GM19035 (cell line): ENCODE measurements at regions not wholly inside any gene's neighbourhood (a gene's known extent, or its start where the extent isn't known, plus 50 kb on each side); places are given as distances from the start of the nearest gene placed in this dataset.

Experiments
- ATAC-seq: cut with Tn5 transposase; IDR thresholded peaks from one replicate; pipeline ENCODE4 v1.9.1; 2021; ENCODE audit not compliant: unreplicated experiment

GRCh38 chr10:22770270-22770669 is 55.9 kb upstream of the PIP4K2A start:
- no peak for ATAC-seq

GRCh38 chr10:22767859-22768258 is 53.5 kb upstream of the PIP4K2A start:
- no peak for ATAC-seq

DNA sequence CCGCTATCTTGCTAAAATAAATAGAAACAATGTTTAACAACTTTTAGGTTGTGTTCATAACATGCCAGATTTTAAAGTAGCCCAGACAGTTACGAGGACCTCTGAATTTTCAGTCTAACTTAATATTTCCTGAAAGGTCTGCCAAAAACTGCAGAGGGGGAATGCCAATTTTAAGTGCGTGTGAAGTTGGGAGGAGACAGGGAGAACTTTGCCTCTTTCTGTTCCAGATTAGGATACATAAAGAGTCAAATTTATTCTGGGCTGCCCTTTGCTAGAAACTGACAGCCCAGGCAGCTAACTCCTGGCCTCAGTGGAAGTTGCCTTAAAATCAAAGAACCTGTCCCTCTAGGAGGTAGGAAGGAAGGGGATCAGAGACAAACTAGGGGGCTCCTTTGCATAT is 52.3 kb upstream of the PIP4K2A start:
- ATAC-seq: no peak

DNA sequence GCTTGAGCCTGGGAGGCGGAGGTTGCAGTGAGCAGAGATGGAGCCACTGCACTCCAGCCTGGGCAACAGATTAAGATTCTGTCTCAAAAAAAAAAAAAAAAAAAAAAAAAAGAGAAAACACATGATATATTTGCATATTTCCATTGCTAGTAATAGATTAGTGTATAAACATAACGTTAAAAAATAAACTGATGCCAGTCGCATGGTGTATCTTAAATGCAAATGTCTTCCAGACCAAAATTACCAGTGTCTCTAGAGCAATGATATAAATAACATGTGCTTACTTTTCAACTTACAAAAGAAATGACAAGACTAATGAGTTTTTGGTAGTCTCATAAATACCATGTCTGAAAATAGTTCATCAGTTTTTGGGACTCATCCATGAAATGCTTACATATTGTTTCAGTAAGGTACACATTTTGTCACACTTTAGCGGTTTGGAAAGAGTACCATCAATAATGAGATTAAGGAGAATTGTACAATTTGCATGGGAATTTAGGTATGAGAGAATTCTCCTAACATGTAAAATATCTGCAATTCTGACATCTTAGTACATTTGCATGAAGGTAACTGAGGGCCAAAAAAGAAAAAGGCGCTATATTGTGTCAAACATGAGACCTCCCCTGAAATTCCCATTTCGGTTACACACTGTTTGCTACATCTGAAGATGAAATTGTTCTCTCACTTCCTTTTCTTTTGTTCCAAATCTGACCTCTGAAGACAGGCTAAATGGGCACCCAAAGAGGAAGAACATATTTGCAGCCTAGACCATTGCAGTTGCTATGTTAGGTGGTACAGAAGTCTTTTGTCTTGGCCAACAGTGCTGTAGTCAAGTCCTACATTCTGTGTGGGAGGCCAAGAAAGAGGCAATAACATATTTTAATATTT is 51.5 kb upstream of the PIP4K2A start:
- peak; percentile 68 for ATAC-seq

GRCh38 chr10:22764639-22765038 is 50.3 kb upstream of the PIP4K2A start:
- ATAC-seq: no peak
